Transverse colon (tissue), 1 donor: ENCODE measurements at regions not wholly inside any gene's neighbourhood (a gene's known extent, or its start where the extent isn't known, plus 50 kb on each side); places are given as distances from the start of the nearest gene placed in this dataset.

Experiments
- EP300 ChIP-seq: sonication (generic); formaldehyde crosslinking; IDR thresholded peaks from one replicate; pipeline ENCODE4 v1.6.1; 2017; ENCODE audit warnings: antibody characterized with exemption, low read depth
- POLR2A ChIP-seq: fragments of 450-650 bp; IDR thresholded peaks from one replicate; pipeline ENCODE4 v1.6.1; 2016; ENCODE audit warnings: antibody characterized with exemption, mild to moderate bottlenecking, moderate library complexity

GRCh38 chr4:20430259-20430941 is 178.7 kb downstream of the SLIT2 start:
- no peak for TF ChIP-seq EP300
- TF ChIP-seq POLR2A = no peak
